MM.1S (cell line): ENCODE measurements at regions not wholly inside any gene's neighbourhood (a gene's known extent, or its start where the extent isn't known, plus 50 kb on each side); places are given as distances from the start of the nearest gene placed in this dataset.

Experiments
- EZH2 ChIP-seq: fragments of 300-600 bp; sonication (generic); optimal IDR thresholded peaks from 2 replicates; pipeline ENCODE3; 2017; ENCODE audit warnings: low read depth, mild to moderate bottlenecking, antibody characterized with exemption, low read length, mixed read lengths
- EZH2phosphoT487 ChIP-seq: fragments of 300-600 bp; sonication (generic); IDR thresholded peaks from 2 replicates; pipeline ENCODE4 v1.6.1; 2018; ENCODE audit warnings: antibody characterized with exemption, low read length
- TF ChIP-seq, protein P1 (sequence below): fragments of 300-600 bp; sonication (generic); IDR thresholded peaks from 2 replicates; pipeline ENCODE4 v1.5.1; 2016; ENCODE audit warnings: antibody characterized with exemption, low read length, mixed read lengths

DNA sequence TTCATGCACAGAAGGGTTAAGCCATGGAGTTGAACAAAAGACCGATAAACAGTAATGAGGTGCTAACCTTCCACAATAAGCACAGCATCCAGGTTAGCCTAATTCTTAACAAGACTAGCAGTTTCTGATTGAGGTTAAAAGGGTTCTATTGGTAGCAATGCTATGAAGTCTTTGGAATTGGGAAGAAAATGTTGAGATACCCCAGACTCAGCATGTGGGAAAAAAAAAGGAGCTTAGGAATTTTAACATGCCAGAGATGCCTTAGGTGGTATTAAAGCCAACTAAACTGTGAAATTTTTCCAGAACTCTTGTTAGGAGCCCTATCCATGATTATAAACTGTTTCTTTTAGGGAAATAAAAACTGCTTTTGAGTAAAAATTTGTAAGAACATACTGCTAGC, 391.7 kb downstream of the GABRG1 start:
- TF ChIP-seq, protein P1, sequence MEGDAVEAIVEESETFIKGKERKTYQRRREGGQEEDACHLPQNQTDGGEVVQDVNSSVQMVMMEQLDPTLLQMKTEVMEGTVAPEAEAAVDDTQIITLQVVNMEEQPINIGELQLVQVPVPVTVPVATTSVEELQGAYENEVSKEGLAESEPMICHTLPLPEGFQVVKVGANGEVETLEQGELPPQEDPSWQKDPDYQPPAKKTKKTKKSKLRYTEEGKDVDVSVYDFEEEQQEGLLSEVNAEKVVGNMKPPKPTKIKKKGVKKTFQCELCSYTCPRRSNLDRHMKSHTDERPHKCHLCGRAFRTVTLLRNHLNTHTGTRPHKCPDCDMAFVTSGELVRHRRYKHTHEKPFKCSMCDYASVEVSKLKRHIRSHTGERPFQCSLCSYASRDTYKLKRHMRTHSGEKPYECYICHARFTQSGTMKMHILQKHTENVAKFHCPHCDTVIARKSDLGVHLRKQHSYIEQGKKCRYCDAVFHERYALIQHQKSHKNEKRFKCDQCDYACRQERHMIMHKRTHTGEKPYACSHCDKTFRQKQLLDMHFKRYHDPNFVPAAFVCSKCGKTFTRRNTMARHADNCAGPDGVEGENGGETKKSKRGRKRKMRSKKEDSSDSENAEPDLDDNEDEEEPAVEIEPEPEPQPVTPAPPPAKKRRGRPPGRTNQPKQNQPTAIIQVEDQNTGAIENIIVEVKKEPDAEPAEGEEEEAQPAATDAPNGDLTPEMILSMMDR, result no peak
- TF ChIP-seq EZH2 (no peak), EZH2phosphoT487 (no peak)
